Superior temporal gyrus (tissue), 1 donor: ENCODE measurements at regions not wholly inside any gene's neighbourhood (a gene's known extent, or its start where the extent isn't known, plus 50 kb on each side); places are given as distances from the start of the nearest gene placed in this dataset.
A peak's percentile ranks its signal among the peaks of the same experiment; 100 is the strongest.
"Not testable (repeated sequence)": the region's sequence is repeated elsewhere in the genome, so short reads cannot be mapped to it uniquely, and the experiment has no call there.

Source experiments
- DNase-seq: peaks from one replicate; pipeline ENCODE4 v3.0.0-alpha.2; 2016; ENCODE audit errors: extremely low spot score

- peak; percentile 67 for DNase-seq
Observed at GRCh38 chr5:87754009-87754757, 341.5 kb upstream of the CCNH start.

DNA sequence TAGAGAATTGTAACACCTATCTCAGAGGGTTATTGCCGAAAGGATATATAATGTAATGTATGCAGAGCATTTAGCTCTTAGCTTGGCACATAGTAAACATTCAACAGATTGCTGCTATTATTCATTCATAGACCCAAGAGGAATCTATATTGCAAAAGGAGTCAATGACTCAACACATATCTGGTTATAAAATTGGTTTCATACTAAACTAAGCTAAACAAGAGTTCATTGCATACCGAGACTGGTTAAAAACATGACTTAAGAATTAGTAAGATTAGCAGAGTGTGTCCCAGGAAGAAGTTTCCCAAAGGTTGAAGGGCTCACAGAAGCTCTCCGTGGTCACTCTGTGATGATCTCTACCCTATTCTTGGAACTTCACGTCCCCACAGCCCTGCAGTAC, 339.6 kb upstream of the CCNH start:
- peak; percentile 67 for DNase-seq

GRCh38 chr5:87751824-87752223, 339.1 kb upstream of the CCNH start:
- peak; percentile 86 for DNase-seq

- no peak for DNase-seq
Observed at GRCh38 chr5:87746891-87747377, 334.2 kb upstream of the CCNH start.

DNA sequence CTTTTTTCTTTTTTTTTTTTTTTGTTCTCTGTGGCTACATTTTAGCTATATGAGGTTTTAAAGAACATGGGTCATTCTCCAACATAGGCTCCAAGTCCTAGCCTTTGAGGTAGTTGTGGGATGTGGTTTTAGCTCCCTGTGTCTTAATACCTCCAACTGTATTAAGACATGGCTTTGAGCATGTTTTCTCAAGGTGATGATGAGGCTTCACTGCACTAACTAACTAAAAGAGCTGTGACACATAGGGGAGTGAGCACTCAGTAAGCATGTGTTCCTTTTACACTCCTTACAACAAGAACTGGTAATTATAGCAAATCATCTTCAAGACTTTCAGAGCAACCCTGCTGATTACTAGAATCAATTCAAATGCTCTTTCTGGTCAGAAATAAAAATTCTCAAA, 333.6 kb upstream of the CCNH start:
- no peak for DNase-seq

DNA sequence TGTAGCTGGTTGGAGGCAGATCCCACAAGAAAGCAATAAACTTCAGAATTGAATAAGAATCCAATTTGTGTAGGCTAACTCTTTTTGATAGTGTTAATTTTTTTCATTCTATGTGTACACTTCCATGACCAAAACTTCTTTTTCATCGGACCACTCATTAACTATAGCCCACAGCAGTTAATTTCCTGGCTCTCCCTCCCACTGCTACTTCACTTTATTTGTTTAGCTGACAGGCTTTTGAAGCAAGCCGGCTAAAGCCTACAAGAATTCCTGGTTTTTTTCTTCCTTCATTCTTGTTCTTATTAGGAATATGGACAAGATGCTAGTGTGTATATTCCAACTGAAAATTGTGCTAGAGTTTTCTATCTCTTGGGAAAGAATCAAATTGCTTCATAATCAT, 329.2 kb upstream of the CCNH start:
- no peak for DNase-seq

- DNase-seq, result no peak
Observed at GRCh38 chr5:87735923-87736322, 323.2 kb upstream of the CCNH start.

GRCh38 chr5:87733897-87734296, 321.2 kb upstream of the CCNH start:
- no peak for DNase-seq

- peak; percentile 54 for DNase-seq
Observed at GRCh38 chr5:87732875-87733768, 320.4 kb upstream of the CCNH start.

- no peak for DNase-seq
Observed at GRCh38 chr5:87729781-87730180, 317.1 kb upstream of the CCNH start.

GRCh38 chr5:87722286-87722685, 309.6 kb upstream of the CCNH start:
- DNase-seq, result no peak

DNA sequence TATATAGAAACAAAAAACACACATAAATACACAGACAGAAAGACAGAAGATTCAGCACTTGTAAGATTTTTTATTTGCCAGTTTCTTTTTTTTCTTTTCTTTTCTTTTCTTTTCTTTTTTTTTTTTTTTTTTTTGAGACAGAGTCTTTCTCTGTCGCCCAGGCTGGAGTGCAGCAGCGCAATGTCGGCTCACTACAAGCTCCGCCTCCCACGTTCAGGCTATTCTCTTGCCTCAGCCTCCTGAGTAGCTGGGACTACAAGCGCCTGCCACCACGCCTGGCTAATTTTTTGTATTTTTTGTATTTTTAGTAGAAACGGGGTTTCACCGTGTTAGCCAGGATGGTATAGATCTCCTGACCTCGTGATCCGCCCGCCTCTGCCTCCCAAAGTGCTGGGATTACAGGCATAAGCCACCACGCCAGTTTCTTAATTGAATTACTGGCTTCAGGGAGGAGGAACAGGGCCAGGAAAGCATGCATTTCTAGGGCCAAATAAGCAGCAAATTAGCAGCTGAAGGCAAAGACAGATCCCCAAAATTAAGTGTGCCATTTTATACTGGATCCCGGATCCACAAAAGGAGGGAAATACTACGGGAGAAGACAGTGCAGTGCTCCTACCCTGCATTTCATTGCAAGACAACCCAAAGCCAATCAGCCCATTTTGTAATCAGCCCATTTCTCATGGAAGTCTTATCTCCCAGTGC, 305.6 kb upstream of the CCNH start:
- not testable (repeated sequence) for DNase-seq

- no peak for DNase-seq
Observed at GRCh38 chr5:87717761-87718160, 305.0 kb upstream of the CCNH start.

- no peak for DNase-seq
Observed at GRCh38 chr5:87705876-87706275, 293.1 kb upstream of the CCNH start.

GRCh38 chr5:87686975-87687374, 274.2 kb upstream of the CCNH start:
- DNase-seq, result no peak

- no peak for DNase-seq
Observed at GRCh38 chr5:87686018-87686417, 273.3 kb upstream of the CCNH start.

DNA sequence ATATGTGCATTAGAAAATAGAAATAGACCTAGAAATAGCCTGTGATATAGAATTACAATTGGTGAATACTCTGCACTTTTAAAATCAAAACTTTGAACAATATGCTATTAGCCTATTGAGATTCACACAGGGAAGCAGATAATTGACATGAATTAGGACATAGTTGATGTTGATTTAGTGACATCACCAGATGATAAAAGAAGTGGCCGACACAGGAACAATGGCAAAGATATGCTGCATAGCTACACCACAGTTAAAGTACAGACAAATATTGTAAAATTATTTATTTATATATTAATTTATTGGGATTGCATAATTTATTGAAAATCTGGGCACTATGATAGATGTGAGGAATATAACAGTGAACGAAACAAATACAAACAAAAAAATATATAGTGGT, 261.5 kb upstream of the CCNH start:
- no peak for DNase-seq

DNA sequence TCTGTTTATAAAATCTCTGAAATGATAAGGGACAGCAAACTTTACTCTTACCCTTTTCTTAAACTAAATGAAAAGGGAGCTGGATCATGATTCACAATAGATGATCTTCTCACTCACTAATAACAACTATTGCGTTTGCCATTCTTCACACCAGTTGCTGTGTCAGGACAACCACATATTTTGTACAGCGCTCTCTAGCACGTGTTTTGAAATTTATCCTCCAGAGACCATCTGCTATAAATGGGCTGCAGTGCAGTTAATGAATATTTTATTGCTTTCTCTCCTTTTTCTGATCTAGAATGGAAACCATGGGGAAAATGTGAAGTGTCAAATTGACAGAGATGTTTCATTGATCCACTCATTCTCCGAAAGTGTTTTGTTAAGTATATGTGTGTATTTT, 258.4 kb upstream of the CCNH start:
- no peak for DNase-seq

DNA sequence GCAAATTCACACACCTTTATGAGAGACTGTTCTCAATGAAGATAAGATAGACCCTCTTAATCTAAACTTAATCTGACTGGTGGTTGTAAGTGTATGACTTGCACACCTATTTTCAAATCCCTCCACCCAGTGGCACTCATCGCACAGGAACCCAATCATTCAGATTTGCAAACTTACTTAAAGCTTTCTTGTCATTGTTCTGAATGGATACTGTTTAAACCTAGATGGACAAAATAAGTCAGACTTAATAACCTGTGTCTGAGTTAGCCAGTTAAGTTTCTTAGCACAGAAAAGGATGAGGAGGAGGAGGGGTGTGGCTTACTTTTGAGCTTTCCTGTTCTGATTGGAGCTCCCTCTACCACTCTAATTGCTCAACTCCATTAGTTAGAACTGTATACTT, 252.4 kb upstream of the CCNH start:
- no peak for DNase-seq

DNA sequence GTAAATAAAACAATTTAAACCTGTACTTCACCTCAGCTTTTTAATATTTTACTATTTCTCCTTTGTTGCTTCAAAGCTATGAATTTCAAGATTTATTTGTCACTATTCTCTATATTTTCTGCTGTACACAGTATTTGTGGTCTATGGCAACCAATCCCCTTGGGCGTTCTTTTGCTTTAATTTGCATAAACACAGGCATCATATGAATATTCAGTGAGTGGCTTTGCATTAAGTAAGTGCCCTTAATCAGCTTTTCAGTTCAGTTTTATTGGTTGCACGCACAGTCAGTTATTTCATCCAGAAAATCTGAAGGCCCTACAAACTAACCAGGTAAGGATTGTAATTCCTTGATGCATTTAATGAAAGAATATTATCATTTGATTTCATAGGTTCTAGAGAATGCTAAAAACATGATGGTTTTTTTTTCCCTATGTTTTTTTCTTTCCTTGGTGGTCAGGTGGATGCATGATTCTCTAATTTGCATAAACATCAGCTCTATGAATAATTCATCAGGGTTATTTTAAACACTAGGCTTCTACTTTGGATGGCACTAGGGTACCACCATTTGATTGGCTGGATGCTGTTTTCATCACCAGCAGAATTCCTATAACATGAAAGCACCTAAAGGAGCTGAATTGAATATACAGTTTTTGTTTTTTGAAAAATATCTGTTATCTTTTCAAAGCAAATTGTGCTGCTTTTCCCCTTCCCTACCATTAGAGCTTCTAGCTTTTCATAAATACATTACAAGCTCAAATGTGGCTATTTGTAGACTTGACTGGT, 249.2 kb upstream of the CCNH start:
- DNase-seq, result no peak

GRCh38 chr5:87653242-87653641, 240.5 kb upstream of the CCNH start:
- no peak for DNase-seq

GRCh38 chr5:87650284-87650683, 237.6 kb upstream of the CCNH start:
- no peak for DNase-seq
